Right lobe of liver (tissue), 6 donors: ENCODE measurements at regions not wholly inside any gene's neighbourhood (a gene's known extent, or its start where the extent isn't known, plus 50 kb on each side); places are given as distances from the start of the nearest gene placed in this dataset.

Experiments used
- ATAC-seq, 4 donors: fragments of 200-7000 bp; cut with Tn5 transposase; one replicate each; pipeline ENCODE4 v1.9.1; 2020; ENCODE audit warnings: mild to moderate bottlenecking in 4 of 4, moderate library complexity in 4 of 4
- DNase-seq, 3 donors: peaks; one replicate each; pipeline ENCODE4 v3.0.0-alpha.2; 2020
- H3K27ac ChIP-seq, 3 donors: fragments of 200-600 bp; one replicate each; pipeline ENCODE4 v1.8.0; 2022
- H3K27me3 ChIP-seq, 2 donors: fragments of 200-600 bp; one replicate each; pipeline ENCODE4 v1.8.0; 2022
- H3K36me3 ChIP-seq, 4 donors: fragments of 200-600 bp; sonication (generic) in 1 of 4; one replicate each; pipeline versions ENCODE4 v1.5.1 to v1.8.0; 2017 to 2022; ENCODE audit warnings: control low read depth in 1 of 4
- H3K4me1 ChIP-seq, 4 donors: fragments of 200-600 bp; sonication (generic) in 1 of 4; one replicate each; pipeline versions ENCODE4 v1.5.1 to v1.8.0; 2017 to 2022; ENCODE audit warnings: control low read depth in 1 of 4
- H3K4me3 ChIP-seq, 3 donors: fragments of 200-600 bp; one replicate each; pipeline ENCODE4 v1.8.0; 2022
- H3K9me3 ChIP-seq, 4 donors: fragments of 200-600 bp; sonication (generic) in 1 of 4; one replicate each; pipeline versions ENCODE4 v1.5.1 to v1.8.0; 2017 to 2022; ENCODE audit warnings: control low read depth in 1 of 4
- POLR2A ChIP-seq: fragments of 450-650 bp; IDR thresholded peaks from one replicate; pipeline ENCODE4 v1.6.1; 2017; ENCODE audit warnings: antibody characterized with exemption, mild to moderate bottlenecking
- WGBS: methylation state at CpG from one replicate; pipeline ENCODE4 v1.1.6; 2018; ENCODE audit warnings: low coverage, low lambda C conversion rate; ENCODE audit not compliant: insufficient coverage; ENCODE audit errors: missing lambda C conversion rate; 5-methylcytosine and 5-hydroxymethylcytosine counted together
- intact Hi-C, 2 donors: fragments of 100-400 bp; cut with DNase I; formaldehyde crosslinking; loops; one replicate each; pipeline versions ENCODE4 v1.11.2 to v1.14.1; 2022
- TF ChIP-seq, protein P1 (sequence below), 4 donors: fragments of 200-600 bp in 3 of 4; fragments of 450-650 bp in 1 of 4; IDR thresholded peaks; one replicate each; pipeline versions ENCODE4 v1.5.1 to v1.8.0; 2016 to 2022; ENCODE audit warnings: antibody characterized with exemption in 4 of 4, mild to moderate bottlenecking in 2 of 4
- donor health status: DM: no; HTN: yes; CAD: no.
- donor health status: DM: no; HTN: no; CAD: no.
- donor health status: DM: no; HTN: no; CAD: no.
- donor health status: DM: no; HTN: yes; CAD: no.
- donor health status: DM: no; HTN: yes; CAD: no.

DNA sequence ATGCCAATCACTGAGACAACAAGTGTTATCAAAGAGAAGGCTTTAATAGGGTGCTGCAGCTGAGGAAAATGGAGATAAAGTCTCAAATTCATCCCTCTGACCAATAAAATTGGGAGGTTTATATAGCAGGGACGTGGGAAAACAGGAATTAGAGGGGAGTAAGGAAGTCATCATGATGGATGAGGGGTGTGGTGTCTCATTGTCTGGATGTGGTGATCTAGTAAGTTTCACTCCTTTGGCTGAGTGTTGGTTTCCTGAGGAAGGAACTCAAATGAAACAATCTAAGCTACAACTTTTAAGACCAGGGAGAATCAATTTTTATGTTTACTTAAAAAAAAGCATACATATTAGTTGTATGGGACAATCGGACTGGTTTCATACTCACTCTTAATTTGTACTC is 491.0 kb upstream of the KIRREL3 start:
- no peak for TF ChIP-seq POLR2A
- TF ChIP-seq, protein P1, sequence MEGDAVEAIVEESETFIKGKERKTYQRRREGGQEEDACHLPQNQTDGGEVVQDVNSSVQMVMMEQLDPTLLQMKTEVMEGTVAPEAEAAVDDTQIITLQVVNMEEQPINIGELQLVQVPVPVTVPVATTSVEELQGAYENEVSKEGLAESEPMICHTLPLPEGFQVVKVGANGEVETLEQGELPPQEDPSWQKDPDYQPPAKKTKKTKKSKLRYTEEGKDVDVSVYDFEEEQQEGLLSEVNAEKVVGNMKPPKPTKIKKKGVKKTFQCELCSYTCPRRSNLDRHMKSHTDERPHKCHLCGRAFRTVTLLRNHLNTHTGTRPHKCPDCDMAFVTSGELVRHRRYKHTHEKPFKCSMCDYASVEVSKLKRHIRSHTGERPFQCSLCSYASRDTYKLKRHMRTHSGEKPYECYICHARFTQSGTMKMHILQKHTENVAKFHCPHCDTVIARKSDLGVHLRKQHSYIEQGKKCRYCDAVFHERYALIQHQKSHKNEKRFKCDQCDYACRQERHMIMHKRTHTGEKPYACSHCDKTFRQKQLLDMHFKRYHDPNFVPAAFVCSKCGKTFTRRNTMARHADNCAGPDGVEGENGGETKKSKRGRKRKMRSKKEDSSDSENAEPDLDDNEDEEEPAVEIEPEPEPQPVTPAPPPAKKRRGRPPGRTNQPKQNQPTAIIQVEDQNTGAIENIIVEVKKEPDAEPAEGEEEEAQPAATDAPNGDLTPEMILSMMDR (IDR thresholded peaks at IDR 0.05) = no peak
- Histone ChIP-seq H3K27ac (no peak overlapping the region), H3K36me3 (no peaks in the 10 kb centered on the region), H3K4me3 (no peak overlapping the region), H3K27me3 (no peaks in the 10 kb centered on the region), H3K4me1 (no peaks in the 10 kb centered on the region), H3K9me3 (no peaks in the 10 kb centered on the region)
- no peak for DNase-seq
- 29% methylated on average over 2 of the region's 2 CpGs for WGBS
- no peak for ATAC-seq
- intact Hi-C loops = no loop called here

DNA sequence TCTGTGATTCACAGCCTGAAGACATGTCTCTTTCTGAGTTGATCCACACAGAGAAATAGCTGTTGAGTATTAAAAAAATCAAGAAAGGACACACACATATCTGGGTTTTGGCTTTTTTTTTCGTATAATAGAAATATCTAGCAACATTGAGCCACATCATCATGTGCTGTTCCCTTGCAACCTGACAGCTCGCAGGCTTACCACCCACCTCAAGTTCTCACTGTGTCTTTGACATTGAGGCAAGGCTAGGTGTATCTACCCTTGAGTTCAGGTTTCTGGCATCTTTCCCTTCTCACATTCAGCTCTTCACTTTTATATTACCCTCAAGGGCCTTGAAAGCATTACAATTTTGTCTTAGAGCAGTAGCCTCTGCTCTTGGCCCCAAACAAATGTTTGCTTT is 490.3 kb upstream of the KIRREL3 start:
- intact Hi-C loops = no loop called here
- Histone ChIP-seq H3K27me3 (no peaks in the 10 kb centered on the region), H3K36me3 (no peaks in the 10 kb centered on the region), H3K9me3 (no peaks in the 10 kb centered on the region), H3K4me1 (no peaks in the 10 kb centered on the region), H3K4me3 (no peak overlapping the region), H3K27ac (no peak overlapping the region)
- TF ChIP-seq, protein P1 (IDR thresholded peaks at IDR 0.05) = no peak
- TF ChIP-seq POLR2A = no peak
- WGBS = 65% methylated on average over 2 of the region's 2 CpGs
- no peak for ATAC-seq
- no peak for DNase-seq

DNA sequence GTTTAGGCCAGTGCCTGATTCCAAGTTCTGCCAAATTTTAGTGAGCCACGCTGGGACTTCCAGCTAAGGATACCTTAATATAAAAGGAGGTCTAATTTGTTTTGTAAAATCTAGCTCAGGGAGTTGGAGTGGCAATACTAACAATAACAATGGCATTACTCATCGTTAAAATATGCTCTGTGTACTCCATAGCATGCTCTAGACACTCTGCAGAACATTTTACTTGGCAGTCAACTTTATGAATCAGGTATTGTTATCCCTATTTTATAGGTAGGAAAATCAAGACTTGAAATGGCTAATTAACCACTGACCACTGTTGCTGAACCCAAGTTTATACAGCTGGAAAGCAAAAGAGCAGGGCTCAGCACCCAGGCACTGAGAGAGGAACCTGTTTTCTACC is 485.0 kb upstream of the KIRREL3 start:
- H3K27ac ChIP-seq = no peak overlapping the region
- H3K36me3 ChIP-seq = no peaks in the 10 kb centered on the region
- no peak for DNase-seq
- WGBS = 66% methylated on average over 2 of the region's 2 CpGs
- H3K27me3 ChIP-seq = no peaks in the 10 kb centered on the region
- no peaks in the 10 kb centered on the region for H3K4me1 ChIP-seq
- no peak for ATAC-seq
- intact Hi-C loops = no loop called here
- TF ChIP-seq, protein P1 (IDR thresholded peaks at IDR 0.05) = no peak
- no peak for TF ChIP-seq POLR2A
- H3K9me3 ChIP-seq = no peaks in the 10 kb centered on the region
- no peak overlapping the region for H3K4me3 ChIP-seq

DNA sequence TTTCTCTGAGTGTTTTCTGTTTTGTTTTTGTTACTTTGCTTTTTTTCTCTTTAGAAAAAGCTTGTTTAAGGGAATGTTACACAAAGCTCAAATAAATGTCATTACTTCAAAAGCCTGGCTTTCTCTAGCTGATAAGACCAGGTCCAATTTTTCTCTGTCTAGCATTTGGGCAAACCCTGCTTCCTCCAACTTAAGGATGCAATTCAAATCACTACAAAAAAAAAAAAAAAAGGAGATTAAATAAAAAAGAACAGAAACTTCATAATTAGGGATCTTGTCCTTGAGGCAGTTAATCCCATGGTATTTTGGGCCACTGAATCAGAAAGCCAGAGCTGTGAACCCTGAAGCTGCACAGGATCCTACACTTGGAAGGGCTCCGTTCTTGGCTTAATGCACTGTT is 480.8 kb upstream of the KIRREL3 start:
- intact Hi-C loops = no loop called here
- Histone ChIP-seq H3K9me3 (no peaks in the 10 kb centered on the region), H3K4me3 (no peak overlapping the region), H3K4me1 (no peaks in the 10 kb centered on the region), H3K36me3 (no peaks in the 10 kb centered on the region), H3K27ac (no peak overlapping the region), H3K27me3 (no peaks in the 10 kb centered on the region)
- WGBS = 0% methylated on average over 1 of the region's 1 CpG
- DNase-seq (no peak), ATAC-seq (no peak)
- no peak for TF ChIP-seq POLR2A
- TF ChIP-seq, protein P1 (IDR thresholded peaks at IDR 0.05) = no peak

DNA sequence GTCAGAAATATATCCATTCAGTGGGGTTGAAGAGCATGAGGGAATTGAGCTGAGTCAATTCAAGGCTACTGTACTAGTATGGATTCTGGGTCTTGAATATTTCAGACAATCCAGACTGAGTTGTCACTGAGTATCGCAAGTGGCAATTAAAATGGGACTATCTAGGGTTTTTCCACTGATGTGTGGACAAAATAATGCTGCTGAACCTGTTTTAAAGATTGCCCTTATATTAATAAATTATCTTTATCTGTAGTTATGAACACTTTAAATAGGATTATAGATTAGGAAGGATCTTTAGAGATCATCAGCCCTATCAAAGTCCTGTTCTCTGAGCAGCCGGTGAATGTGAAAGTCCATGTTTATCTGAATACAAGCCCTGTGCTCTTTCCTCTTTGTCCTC is 478.3 kb upstream of the KIRREL3 start:
- no peak for ATAC-seq

More for the DNA sequence above, 478.3 kb upstream of the KIRREL3 start:
- 45% methylated on average over 2 of the region's 2 CpGs for WGBS
- Histone ChIP-seq H3K27ac (no peak overlapping the region), H3K4me3 (no peak overlapping the region), H3K4me1 (no peaks in the 10 kb centered on the region), H3K9me3 (no peaks in the 10 kb centered on the region), H3K27me3 (no peaks in the 10 kb centered on the region), H3K36me3 (no peaks in the 10 kb centered on the region)
- DNase-seq = no peak
- intact Hi-C loops = no loop called here
- no peak for TF ChIP-seq POLR2A
- TF ChIP-seq, protein P1 (IDR thresholded peaks at IDR 0.05) = no peak
